ENCODE measurements at regions not wholly inside any gene's neighbourhood (a gene's known extent, or its start where the extent isn't known, plus 50 kb on each side); places are given as distances from the start of the nearest gene placed in this dataset.

DNA sequence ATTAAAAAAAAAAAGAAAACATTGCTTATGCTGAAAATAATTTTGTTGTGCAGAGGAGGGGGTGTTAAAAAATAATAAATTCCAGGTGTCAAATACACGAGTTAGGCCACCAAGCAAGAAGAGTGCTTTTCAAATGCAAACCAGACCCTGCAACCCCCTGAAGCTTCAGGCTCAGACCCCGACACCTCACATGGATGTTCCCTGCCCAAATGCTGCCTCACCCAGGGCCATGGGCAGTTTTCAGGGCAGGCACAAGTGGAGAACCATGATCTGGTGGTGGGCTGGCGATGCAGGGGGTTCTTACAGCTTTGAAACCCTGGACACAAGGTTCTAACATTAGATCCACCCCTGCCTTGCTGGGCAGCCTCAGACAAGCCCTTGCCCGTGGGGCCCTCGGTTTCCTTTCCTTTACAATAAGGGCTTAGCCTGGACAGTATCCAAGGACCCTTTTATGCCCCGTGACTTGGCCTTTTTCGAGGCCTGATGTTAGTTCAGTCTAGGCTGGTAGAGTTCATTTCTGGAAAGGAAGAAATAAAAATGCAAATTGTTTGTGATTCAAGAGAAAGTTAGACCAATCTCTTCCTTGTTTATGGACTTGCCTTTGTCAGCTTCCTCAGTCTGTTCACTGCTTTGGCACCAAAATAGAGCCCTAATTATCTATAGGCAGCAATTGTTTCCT, 168.7 kb downstream of the DDX1 start:
- Mint-ChIP-seq H3K27me3 (ENCODE audit: unreplicated experiment) (peaks cover 87% of the 10 kb centered on the region), H3K4me1 (ENCODE audit: low read depth, unreplicated experiment) (no peaks in the 10 kb centered on the region), H3K9me3 (ENCODE audit: low read depth, unreplicated experiment) (no peaks in the 10 kb centered on the region), H3K4me3 (ENCODE audit: low read depth, unreplicated experiment) (no peak overlapping the region), H3K27ac (ENCODE audit: unreplicated experiment) (no peak overlapping the region), H3K36me3 (ENCODE audit: insufficient read depth, unreplicated experiment) (no peaks in the 10 kb centered on the region)
- intact Hi-C loops (cut with micrococcal nuclease; ENCODE audit: unreplicated experiment): no loop called here
- no peak for DNase-seq
- CTCF ChIA-PET: interaction anchor here (0.6 kb wide), 1 partner anchor 9 kb away, joined by 5 read pairs; no protein-coding TSS in a partner anchor
- BruUV-seq (replicated peaks): no TSS peak
- TF ChIP-seq, protein P1, sequence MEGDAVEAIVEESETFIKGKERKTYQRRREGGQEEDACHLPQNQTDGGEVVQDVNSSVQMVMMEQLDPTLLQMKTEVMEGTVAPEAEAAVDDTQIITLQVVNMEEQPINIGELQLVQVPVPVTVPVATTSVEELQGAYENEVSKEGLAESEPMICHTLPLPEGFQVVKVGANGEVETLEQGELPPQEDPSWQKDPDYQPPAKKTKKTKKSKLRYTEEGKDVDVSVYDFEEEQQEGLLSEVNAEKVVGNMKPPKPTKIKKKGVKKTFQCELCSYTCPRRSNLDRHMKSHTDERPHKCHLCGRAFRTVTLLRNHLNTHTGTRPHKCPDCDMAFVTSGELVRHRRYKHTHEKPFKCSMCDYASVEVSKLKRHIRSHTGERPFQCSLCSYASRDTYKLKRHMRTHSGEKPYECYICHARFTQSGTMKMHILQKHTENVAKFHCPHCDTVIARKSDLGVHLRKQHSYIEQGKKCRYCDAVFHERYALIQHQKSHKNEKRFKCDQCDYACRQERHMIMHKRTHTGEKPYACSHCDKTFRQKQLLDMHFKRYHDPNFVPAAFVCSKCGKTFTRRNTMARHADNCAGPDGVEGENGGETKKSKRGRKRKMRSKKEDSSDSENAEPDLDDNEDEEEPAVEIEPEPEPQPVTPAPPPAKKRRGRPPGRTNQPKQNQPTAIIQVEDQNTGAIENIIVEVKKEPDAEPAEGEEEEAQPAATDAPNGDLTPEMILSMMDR (IDR thresholded peaks at IDR 0.05; ENCODE audit: unreplicated experiment): no peak

DNA sequence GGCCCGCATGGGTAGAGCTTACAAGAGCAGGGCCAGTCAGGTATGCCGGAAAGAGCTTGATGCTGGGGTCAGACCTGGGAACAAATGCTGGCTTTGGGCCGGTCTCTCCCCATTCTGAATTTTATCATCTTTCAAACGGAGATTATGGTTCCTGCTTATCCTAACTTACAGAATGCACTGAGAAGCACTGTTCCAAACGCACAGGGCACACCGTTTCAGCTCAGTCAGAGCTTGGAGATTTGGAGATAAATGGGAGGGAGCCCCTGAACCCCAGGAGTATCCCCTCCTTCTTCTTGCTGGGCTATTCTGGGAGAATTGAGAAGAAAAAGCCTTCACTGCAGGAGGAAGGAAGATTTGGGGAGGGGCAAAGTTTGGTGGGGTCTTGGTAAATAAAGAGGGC, 169.4 kb downstream of the DDX1 start:
- Mint-ChIP-seq H3K27ac (ENCODE audit: unreplicated experiment) (no peak overlapping the region), H3K36me3 (ENCODE audit: insufficient read depth, unreplicated experiment) (no peaks in the 10 kb centered on the region), H3K4me3 (ENCODE audit: low read depth, unreplicated experiment) (no peak overlapping the region), H3K9me3 (ENCODE audit: low read depth, unreplicated experiment) (no peaks in the 10 kb centered on the region), H3K4me1 (ENCODE audit: low read depth, unreplicated experiment) (no peaks in the 10 kb centered on the region), H3K27me3 (ENCODE audit: unreplicated experiment) (peaks cover 87% of the 10 kb centered on the region)
- TF ChIP-seq, protein P1 (IDR thresholded peaks at IDR 0.05; ENCODE audit: unreplicated experiment): no peak
- no TSS peak for BruUV-seq (replicated peaks)
- intact Hi-C loops (cut with micrococcal nuclease; ENCODE audit: unreplicated experiment): no loop called here
- CTCF ChIA-PET: no interaction called here
- no peak for DNase-seq

DNA sequence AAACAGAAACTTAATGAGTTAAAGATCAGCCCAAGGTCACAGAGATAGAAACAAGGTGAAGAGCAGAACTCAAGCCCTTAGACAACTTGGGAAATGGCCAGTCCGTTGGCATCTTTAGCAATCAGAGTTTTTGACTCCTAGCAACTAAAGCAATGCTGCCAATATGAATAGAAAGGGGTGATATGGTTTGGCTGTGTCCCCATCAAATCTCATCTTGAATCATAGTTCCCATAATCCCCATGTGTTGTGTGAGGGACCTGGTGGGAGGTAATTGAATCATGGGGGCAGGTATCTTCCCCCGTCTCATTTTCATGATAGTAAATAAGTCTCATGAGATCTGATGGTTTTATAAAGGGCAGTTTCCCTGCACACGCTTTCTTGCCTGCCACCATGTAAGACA, 170.2 kb downstream of the DDX1 start:
- DNase-seq: no peak
- CTCF ChIA-PET: no interaction called here
- Mint-ChIP-seq H3K27ac (ENCODE audit: unreplicated experiment) (no peak overlapping the region), H3K27me3 (ENCODE audit: unreplicated experiment) (peaks cover 87% of the 10 kb centered on the region), H3K9me3 (ENCODE audit: low read depth, unreplicated experiment) (no peaks in the 10 kb centered on the region), H3K36me3 (ENCODE audit: insufficient read depth, unreplicated experiment) (no peaks in the 10 kb centered on the region), H3K4me3 (ENCODE audit: low read depth, unreplicated experiment) (no peak overlapping the region), H3K4me1 (ENCODE audit: low read depth, unreplicated experiment) (no peaks in the 10 kb centered on the region)
- TF ChIP-seq, protein P1 (IDR thresholded peaks at IDR 0.05; ENCODE audit: unreplicated experiment): no peak
- intact Hi-C loops (cut with micrococcal nuclease; ENCODE audit: unreplicated experiment): no loop called here
- BruUV-seq (replicated peaks): no TSS peak

DNA sequence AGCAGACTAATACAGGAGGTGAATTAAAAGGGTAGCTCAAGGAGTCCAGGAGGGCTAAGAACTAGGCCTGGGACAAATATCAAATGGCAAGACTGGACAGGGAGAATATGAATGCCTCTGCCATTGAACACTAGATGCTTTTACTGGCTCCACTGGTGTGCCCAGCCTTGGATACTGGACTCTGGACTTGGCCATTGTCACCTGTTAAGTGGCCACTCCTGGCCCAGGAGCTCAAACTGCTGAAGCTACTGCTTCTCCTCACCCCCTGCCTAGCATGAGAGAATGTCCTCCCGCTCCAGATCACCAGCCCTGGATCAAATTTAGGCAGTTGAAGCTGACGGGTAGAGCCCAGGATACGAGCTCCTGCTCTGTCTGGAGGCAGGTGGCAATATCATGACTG, 170.8 kb downstream of the DDX1 start:
- peaks cover 84% of the 10 kb centered on the region for H3K27me3 Mint-ChIP-seq (ENCODE audit: unreplicated experiment)

More for the DNA sequence above, 170.8 kb downstream of the DDX1 start:
- Mint-ChIP-seq H3K9me3 (ENCODE audit: low read depth, unreplicated experiment) (no peaks in the 10 kb centered on the region), H3K4me1 (ENCODE audit: low read depth, unreplicated experiment) (no peaks in the 10 kb centered on the region), H3K4me3 (ENCODE audit: low read depth, unreplicated experiment) (no peak overlapping the region), H3K27ac (ENCODE audit: unreplicated experiment) (no peak overlapping the region), H3K36me3 (ENCODE audit: insufficient read depth, unreplicated experiment) (no peaks in the 10 kb centered on the region)
- BruUV-seq (replicated peaks): no TSS peak
- TF ChIP-seq, protein P1 (IDR thresholded peaks at IDR 0.05; ENCODE audit: unreplicated experiment): no peak
- DNase-seq: no peak
- intact Hi-C loops (cut with micrococcal nuclease; ENCODE audit: unreplicated experiment): no loop called here
- CTCF ChIA-PET: no interaction called here

All from Calu3 (cell line).